ENCODE measurements at regions not wholly inside any gene's neighbourhood (a gene's known extent, or its start where the extent isn't known, plus 50 kb on each side); places are given as distances from the start of the nearest gene placed in this dataset.

DNA sequence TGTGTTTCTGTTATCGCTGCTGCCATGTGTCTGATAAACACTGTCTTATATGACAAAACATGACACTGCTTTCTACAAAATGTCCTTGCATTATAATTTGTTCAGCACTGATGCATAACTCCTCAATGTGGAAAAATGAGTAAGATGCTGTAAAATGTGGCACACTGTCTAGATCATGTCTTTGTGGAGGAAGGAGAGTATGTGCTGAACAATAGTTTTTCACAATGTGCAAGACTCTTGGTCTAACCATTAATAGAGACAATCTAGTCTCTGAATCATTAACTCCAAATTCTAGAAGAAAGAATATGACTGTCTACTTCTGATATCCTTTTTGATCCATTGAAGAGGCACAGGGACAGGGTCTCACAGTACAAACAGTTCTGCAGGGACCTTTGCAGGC lies 127.9 kb upstream of the RARB start:
- intact Hi-C loops (cut with micrococcal nuclease; ENCODE audit: unreplicated experiment), result no loop called here
- no peaks in the 10 kb centered on the region for H3K4me1 ChIP-seq (ENCODE audit: control insufficient read depth, insufficient read depth, low read length)
- no peaks in the 10 kb centered on the region for H3K27me3 ChIP-seq (ENCODE audit: control insufficient read depth, insufficient read depth, low read length)
- H3K4me3 ChIP-seq (ENCODE audit: low read depth in 2 of 2, low read length in 2 of 2), result no peak overlapping the region
- no peaks in the 10 kb centered on the region for H3K36me3 ChIP-seq (ENCODE audit: control insufficient read depth, insufficient read depth, low read length)
- no peak for ATAC-seq
- in situ Hi-C loops (cut with HindIII; ENCODE audit: low pct_unique_long_range_greater_than_20kb, low sequenced_read_pairs), result no loop called here
- ChIA-PET CTCF (no interaction called here), POLR2A (no interaction called here)
- no peaks in the 10 kb centered on the region for H3K9me3 ChIP-seq (ENCODE audit: control insufficient read depth, insufficient read depth, low read depth, low read length)
- no TSS peak for BruUV-seq (replicated peaks)
- H3K27ac ChIP-seq (ENCODE audit: low read length), result no peak overlapping the region
- TF ChIP-seq TCF7L2 (IDR thresholded peaks at IDR 0.05; ENCODE audit: low read depth, low read length) (no peak), SIN3A (IDR thresholded peaks at IDR 0.05; ENCODE audit: borderline replicate concordance, insufficient read depth, low read depth, low read length) (no peak), POLR2AphosphoS5 (IDR thresholded peaks at IDR 0.05; ENCODE audit: low read depth, low read length) (no peak)
- TF ChIP-seq, protein P1, sequence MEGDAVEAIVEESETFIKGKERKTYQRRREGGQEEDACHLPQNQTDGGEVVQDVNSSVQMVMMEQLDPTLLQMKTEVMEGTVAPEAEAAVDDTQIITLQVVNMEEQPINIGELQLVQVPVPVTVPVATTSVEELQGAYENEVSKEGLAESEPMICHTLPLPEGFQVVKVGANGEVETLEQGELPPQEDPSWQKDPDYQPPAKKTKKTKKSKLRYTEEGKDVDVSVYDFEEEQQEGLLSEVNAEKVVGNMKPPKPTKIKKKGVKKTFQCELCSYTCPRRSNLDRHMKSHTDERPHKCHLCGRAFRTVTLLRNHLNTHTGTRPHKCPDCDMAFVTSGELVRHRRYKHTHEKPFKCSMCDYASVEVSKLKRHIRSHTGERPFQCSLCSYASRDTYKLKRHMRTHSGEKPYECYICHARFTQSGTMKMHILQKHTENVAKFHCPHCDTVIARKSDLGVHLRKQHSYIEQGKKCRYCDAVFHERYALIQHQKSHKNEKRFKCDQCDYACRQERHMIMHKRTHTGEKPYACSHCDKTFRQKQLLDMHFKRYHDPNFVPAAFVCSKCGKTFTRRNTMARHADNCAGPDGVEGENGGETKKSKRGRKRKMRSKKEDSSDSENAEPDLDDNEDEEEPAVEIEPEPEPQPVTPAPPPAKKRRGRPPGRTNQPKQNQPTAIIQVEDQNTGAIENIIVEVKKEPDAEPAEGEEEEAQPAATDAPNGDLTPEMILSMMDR (IDR thresholded peaks at IDR 0.05), result no peak
- TF ChIP-seq, protein P2, sequence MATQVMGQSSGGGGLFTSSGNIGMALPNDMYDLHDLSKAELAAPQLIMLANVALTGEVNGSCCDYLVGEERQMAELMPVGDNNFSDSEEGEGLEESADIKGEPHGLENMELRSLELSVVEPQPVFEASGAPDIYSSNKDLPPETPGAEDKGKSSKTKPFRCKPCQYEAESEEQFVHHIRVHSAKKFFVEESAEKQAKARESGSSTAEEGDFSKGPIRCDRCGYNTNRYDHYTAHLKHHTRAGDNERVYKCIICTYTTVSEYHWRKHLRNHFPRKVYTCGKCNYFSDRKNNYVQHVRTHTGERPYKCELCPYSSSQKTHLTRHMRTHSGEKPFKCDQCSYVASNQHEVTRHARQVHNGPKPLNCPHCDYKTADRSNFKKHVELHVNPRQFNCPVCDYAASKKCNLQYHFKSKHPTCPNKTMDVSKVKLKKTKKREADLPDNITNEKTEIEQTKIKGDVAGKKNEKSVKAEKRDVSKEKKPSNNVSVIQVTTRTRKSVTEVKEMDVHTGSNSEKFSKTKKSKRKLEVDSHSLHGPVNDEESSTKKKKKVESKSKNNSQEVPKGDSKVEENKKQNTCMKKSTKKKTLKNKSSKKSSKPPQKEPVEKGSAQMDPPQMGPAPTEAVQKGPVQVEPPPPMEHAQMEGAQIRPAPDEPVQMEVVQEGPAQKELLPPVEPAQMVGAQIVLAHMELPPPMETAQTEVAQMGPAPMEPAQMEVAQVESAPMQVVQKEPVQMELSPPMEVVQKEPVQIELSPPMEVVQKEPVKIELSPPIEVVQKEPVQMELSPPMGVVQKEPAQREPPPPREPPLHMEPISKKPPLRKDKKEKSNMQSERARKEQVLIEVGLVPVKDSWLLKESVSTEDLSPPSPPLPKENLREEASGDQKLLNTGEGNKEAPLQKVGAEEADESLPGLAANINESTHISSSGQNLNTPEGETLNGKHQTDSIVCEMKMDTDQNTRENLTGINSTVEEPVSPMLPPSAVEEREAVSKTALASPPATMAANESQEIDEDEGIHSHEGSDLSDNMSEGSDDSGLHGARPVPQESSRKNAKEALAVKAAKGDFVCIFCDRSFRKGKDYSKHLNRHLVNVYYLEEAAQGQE (IDR thresholded peaks at IDR 0.05; ENCODE audit: insufficient read depth in 1 of 2, low read depth in 2 of 2, low read length in 1 of 2), result no peak
- no peak for DNase-seq (ENCODE audit: low read depth, low spot score)

DNA sequence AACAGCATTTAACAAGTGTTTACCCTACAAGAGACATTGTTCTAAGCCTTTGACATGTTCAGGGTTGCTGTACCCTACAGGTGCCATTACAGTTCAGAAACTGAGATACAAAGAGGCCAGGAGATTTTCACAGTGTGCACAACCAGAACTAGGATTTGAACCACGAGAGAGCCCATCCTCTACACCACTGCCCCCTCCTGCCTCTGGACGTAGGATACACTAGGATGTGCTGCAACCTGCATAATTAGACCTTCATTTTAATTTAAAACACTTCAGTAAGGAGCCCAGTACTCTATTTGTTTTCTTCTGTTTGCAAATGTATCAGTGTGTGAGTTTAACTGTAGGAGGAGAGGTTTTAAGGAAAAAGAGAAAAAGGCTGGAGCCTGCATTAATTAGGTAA lies 123.1 kb upstream of the RARB start:
- no peak overlapping the region for H3K4me3 ChIP-seq (ENCODE audit: low read depth in 2 of 2, low read length in 2 of 2)
- ATAC-seq (no peak), DNase-seq (ENCODE audit: low read depth, low spot score) (no peak)
- no peaks in the 10 kb centered on the region for H3K9me3 ChIP-seq (ENCODE audit: control insufficient read depth, insufficient read depth, low read depth, low read length)
- no TSS peak for BruUV-seq (replicated peaks)
- no peaks in the 10 kb centered on the region for H3K27me3 ChIP-seq (ENCODE audit: control insufficient read depth, insufficient read depth, low read length)
- H3K27ac ChIP-seq (ENCODE audit: low read length), result no peak overlapping the region
- H3K36me3 ChIP-seq (ENCODE audit: control insufficient read depth, insufficient read depth, low read length), result no peaks in the 10 kb centered on the region
- POLR2A ChIA-PET, result no interaction called here
- TF ChIP-seq, protein P1 (IDR thresholded peaks at IDR 0.05), result no peak
- TF ChIP-seq POLR2AphosphoS5 (IDR thresholded peaks at IDR 0.05; ENCODE audit: low read depth, low read length) (no peak), TCF7L2 (IDR thresholded peaks at IDR 0.05; ENCODE audit: low read depth, low read length) (no peak), SIN3A (IDR thresholded peaks at IDR 0.05; ENCODE audit: borderline replicate concordance, insufficient read depth, low read depth, low read length) (no peak)
- TF ChIP-seq, protein P2 (IDR thresholded peaks at IDR 0.05; ENCODE audit: insufficient read depth in 1 of 2, low read depth in 2 of 2, low read length in 1 of 2), result no peak
- in situ Hi-C loops (cut with HindIII; ENCODE audit: low pct_unique_long_range_greater_than_20kb, low sequenced_read_pairs) (no loop called here), intact Hi-C loops (cut with micrococcal nuclease; ENCODE audit: unreplicated experiment) (no loop called here)
- H3K4me1 ChIP-seq (ENCODE audit: control insufficient read depth, insufficient read depth, low read length), result no peaks in the 10 kb centered on the region
- CTCF ChIA-PET, result no interaction called here
